Cardiac fibroblast (primary cell): ENCODE measurements at regions not wholly inside any gene's neighbourhood (a gene's known extent, or its start where the extent isn't known, plus 50 kb on each side); places are given as distances from the start of the nearest gene placed in this dataset.

Experiments
- DNase-seq, 2 donors: peaks; one replicate each; pipeline versions ENCODE4 v3.0.0 to v3.0.0-alpha.2; 2010; ENCODE audit warnings: low read depth in 2 of 2
- H3K4me3 ChIP-seq, 2 donors: replicated peaks in 1 of 2; 1 replicate in 1 of 2; 2 replicates in 1 of 2; pipeline ENCODE4 v1.5.1; 2011; ENCODE audit warnings: low read depth in 2 of 2, low read length in 2 of 2, mild to moderate bottlenecking in 2 of 2, moderate library complexity in 1 of 2
- TF ChIP-seq, protein P1 (sequence below): IDR thresholded peaks from one replicate; pipeline ENCODE4 v1.5.1; 2011; ENCODE audit warnings: low read depth, mild to moderate bottlenecking, low read length, inconsistent platforms

- TF ChIP-seq, protein P1, sequence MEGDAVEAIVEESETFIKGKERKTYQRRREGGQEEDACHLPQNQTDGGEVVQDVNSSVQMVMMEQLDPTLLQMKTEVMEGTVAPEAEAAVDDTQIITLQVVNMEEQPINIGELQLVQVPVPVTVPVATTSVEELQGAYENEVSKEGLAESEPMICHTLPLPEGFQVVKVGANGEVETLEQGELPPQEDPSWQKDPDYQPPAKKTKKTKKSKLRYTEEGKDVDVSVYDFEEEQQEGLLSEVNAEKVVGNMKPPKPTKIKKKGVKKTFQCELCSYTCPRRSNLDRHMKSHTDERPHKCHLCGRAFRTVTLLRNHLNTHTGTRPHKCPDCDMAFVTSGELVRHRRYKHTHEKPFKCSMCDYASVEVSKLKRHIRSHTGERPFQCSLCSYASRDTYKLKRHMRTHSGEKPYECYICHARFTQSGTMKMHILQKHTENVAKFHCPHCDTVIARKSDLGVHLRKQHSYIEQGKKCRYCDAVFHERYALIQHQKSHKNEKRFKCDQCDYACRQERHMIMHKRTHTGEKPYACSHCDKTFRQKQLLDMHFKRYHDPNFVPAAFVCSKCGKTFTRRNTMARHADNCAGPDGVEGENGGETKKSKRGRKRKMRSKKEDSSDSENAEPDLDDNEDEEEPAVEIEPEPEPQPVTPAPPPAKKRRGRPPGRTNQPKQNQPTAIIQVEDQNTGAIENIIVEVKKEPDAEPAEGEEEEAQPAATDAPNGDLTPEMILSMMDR: no peak
- DNase-seq: no peak
- H3K4me3 ChIP-seq: no peak overlapping the region
Observed at GRCh38 chr5:54837981-54838380, 147.4 kb downstream of the ESM1 start.

GRCh38 chr5:54837093-54837492 lies 148.3 kb downstream of the ESM1 start:
- no peak overlapping the region for H3K4me3 ChIP-seq
- TF ChIP-seq, protein P1: no peak
- peak; percentile 70 to 81 for DNase-seq

- TF ChIP-seq, protein P1: no peak
- H3K4me3 ChIP-seq: no peak overlapping the region
- peak; percentile 51 to 71 for DNase-seq
Observed at GRCh38 chr5:54835647-54836046, 149.7 kb downstream of the ESM1 start.

DNA sequence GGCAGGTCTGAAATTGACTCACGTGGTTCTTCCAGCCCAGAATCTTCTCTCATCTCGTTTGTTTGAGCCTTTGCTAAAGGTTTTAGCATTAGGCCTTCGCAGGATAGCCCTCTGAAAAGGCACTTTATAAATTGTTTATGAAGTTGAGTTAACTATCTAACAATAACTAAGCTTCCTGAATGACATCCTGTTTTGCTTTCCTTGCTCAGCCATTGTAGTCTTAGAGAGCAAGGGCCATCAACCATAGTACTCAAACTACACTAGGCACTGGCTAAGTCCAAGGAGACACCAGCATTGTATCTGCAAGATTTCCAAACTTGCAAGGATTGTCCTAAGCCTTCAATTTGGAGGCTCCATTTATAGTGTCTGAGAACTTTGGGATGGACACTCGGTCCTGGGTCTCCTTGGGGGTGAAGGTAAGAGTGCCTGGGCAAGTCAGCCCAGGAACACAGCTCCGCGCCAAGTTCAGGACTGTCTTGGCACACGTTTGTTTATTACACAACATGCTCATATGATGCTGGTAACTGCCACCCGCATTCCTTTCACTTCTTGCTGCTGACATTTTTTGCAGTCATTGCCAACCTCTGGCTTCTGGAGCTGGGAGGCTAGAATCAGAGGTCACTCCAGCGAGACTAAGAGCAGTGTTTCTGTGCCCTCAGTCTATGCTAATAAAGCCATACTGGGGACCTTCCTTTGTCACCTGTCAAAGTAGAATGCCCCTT lies 151.1 kb downstream of the ESM1 start:
- H3K4me3 ChIP-seq: no peak overlapping the region
- TF ChIP-seq, protein P1: no peak
- DNase-seq: peak in 1 of 2 donors; percentile 69

- TF ChIP-seq, protein P1: no peak
- DNase-seq: no peak
- H3K4me3 ChIP-seq: no peak overlapping the region
Observed at GRCh38 chr5:54833590-54833989, 151.8 kb downstream of the ESM1 start.

DNA sequence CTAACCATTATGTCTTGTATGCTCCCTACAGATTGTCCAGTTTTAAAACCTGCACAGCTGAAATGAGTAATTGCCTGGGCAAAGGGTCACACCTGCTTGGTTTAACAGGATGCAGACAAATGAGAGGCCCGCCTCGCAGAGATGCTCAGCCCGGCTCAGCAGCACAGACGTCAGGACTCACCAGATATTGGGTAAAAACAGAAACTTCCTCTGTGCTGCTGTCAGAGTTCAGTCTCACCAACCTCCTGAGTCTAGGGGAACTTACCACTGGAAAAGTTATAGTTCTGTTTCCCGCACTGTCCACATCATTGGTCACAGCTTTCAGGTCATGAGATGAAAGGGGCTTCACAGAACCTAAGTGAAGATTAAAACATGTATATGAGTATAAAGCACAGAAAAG lies 152.5 kb downstream of the ESM1 start:
- H3K4me3 ChIP-seq: no peak overlapping the region
- TF ChIP-seq, protein P1: no peak
- no peak for DNase-seq

DNA sequence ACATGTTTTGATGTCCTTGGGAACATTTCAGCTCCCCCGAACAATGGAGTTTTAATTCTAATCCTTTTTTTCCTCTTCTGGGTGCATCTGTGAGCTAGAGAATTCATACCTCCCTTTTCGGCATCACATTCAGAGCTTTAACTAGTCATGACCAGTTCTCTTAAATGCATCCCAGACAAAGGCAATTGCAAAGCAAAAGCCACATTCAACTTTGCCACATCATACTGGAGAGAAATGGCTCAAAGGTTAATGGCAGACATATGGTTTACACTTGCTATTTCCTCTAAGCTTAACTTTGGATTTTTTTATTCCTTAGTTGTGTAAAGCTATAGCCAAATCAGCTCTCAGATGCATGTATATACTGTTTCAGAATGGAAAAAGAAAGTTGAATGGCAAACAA lies 153.3 kb downstream of the ESM1 start:
- no peak for DNase-seq
- no peak overlapping the region for H3K4me3 ChIP-seq
- TF ChIP-seq, protein P1: no peak
